Activated naive CD4-positive, alpha-beta T cell treated with Interleukin-2 at 50 U/mL for 16 hours (primary cell): ENCODE measurements at regions not wholly inside any gene's neighbourhood (a gene's known extent, or its start where the extent isn't known, plus 50 kb on each side); places are given as distances from the start of the nearest gene placed in this dataset.
"Not testable (repeated sequence)": the region's sequence is repeated elsewhere in the genome, so short reads cannot be mapped to it uniquely, and the experiment has no call there.

Experiments
- DNase-seq: peaks from one replicate; pipeline ENCODE4 v3.0.0-alpha.2; 2020

DNA sequence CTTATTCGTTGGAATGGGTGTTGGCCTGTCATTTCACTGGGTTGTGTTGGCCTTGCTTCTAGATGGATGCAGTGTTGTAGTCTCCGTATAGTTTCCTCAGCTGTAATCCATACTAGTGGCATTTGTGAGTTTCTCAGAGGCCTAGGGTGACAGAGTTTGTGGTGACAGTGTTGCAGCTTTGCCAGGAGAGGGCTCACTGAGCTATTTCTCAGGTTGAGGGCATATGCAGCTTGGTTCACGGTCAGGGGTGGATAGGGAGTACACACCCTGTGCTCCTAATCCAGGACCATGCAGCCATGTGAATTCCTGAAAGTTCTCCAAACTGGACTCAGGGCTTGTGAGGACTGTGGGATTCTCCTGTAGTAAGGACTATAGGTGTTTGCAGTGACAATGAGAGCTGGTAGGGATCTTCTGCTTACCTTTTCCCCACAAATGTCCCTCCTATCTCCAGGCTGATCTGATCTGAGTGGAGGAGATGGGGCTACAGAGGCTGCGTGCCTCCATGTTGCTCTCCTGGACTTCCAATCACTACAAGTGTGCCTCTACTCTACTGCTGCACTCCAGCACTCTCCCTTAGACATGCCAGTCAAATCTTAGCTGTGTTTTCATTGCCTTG is 229.0 kb downstream of the STK31 start:
- DNase-seq = no peak

DNA sequence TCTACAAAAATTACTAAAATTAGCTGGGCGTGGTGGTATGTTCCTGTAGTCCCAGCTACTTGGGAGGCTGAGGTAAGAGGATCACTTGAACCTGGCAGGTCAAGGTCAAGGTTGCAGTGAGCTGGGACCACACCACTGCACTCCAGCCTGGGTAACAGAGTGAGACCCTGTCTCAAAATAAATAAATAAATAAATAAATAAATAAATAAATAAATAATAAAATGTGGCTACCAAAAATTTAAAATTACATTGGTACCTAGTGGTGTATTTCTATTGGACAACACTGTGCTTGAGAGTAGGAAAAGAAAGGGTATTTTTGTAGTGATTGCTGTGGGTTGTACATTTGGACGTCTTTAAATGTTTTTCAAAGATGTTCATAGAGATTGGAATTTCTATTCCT is 229.7 kb downstream of the STK31 start:
- not testable (repeated sequence) for DNase-seq

DNA sequence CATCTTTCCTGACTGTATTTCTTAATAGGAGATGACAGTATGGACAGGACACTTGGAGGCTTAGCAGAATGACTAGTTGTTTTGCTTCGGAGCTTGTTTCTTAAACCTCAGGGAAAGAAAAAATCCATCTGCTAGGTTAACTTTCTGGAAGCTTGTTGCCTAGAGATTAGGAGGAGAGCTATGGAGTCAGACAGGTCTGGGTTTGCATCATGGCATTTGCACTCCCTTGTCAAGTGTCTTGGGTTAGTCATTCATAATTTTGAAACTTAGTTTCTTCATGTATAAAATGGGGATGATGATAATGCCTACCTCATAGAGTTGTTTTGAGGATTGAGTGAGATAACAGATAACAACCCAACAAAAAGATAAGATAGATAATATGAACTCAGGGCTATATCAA is 231.5 kb downstream of the STK31 start:
- no peak for DNase-seq

DNA sequence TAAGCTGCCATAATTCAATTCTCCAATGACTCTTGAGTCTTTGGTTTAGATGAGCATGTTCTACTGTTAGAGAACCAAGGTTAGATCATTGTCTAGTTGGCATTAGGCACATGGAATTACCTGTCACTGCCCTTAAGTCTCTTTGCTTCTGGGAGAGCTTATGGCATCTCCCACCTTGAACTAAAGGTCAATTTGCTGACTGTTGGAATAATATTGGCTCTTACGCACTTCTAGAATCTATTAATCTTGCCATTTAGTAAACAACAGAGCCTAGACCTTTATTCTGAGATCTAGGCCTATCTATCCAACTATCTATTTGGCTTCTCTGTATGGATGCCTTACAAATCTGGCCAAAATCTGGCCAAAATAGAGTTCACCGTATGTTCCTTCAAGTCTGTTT is 232.0 kb downstream of the STK31 start:
- DNase-seq = no peak

DNA sequence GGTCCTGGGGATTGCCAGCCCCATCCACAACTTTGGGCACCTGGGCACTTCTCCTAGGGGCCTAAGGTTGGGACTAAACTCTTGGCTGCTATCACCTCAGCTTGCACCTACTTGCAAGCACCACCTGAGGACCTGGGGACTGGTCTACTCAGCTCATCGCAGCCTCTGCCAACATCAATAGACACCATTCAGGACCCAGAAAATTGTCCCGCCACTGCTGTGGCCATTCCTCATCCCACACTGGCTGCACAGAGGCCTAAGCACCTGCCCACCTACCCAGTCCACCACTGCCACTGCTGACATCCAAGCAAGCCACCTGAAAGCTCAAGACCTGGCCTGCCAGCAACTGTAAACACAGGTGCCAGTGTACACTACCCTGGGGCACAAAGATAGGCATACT is 234.1 kb downstream of the STK31 start:
- DNase-seq = no peak

DNA sequence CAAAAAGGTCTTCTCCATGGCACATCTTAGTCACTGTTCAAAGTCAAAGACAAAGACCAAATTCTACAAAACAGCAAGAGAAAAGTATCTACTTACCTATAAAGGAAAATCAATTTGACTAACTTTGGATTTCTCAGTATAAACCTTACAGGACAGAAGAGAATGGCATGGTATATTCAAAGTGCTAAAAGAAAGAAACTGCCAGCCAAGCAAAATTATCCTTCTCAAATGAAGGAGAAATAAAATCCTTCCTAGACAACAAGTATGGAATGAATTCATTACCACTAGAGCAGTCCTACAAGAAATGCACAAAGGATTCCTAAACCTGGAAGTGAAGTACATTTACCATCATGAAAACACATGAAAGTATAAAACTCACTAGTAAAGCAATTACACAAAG is 235.5 kb downstream of the STK31 start:
- DNase-seq = no peak

DNA sequence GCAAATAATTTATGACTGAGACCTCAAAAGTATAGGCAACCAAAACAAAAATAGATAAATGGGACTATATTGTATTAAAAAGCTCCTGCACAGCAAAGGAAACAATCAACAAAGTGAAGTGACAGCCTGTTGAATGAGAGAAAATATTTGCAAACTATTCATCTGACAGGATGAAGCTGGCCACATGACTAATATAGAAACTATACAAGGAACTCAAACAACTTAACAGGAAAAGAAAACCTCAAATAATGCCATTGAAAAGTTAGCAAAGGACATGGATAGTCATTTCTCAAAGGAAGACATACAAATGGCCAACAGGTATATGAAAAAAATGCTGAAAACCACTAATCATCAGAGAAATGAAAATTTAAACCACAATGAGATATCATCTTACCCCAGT is 245.1 kb downstream of the STK31 start:
- no peak for DNase-seq

DNA sequence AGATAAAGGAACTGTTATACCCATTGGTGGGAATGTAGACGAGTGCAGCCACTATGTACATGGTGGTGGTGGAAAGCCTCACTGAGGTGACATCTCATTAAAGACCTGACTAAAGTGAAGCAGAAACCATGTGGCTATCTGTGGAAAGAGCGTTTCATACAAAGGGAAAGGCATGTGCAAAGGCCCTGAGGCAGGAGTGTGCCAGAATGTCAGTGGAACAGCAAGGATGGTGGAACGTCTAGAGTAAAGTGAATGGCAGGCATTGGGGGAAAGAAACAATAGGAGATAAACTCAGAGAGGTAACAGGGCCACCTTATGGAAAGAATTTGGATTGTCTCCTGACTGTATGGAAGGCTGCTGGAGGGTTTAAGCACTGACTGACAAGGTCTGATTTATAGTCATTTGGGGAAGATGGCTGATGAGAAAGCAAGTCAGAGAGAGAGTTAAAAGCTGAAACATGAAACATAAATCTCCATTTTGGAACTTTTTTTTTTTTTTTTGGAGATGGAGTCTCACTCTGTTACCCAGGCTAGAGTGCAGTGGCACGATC is 245.7 kb downstream of the STK31 start:
- no peak for DNase-seq

DNA sequence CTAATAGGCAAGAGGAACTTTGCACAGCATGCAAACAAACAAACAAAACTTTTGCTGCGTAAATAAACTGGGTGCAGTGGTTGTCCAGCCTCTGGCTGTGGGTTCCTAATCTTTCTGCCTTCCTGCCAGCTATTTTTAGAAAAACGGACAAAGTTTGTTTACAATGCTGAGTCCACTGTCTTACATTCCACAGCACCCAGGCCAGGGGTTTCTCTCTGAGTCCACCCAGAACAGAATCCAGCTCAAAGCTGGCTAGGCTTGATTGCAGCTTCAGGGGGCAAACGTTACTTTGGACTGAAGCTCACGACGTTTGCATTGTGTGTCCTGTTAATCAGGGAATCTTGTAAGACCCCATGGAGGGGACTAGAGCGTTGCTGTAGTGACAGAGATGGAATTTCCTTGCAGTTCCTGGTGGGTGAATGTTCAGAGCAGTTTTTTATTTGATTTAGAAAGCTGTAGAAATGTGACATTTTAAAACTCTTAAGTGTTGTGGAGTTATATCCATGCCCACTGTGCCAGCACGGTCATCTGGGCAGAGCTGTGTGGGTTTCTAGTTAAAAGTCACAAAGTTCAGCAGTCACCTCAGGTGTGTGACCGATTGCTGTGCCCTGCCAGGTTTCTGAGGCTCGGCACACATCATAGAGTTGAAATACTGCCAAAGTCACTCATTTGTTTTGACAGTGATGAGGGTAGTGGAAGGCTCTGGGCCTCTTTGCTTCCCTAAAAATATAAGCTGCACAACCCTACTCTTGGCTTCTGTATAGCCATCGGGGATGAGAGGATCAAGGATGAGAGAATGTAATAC is 247.0 kb downstream of the STK31 start:
- DNase-seq = no peak

DNA sequence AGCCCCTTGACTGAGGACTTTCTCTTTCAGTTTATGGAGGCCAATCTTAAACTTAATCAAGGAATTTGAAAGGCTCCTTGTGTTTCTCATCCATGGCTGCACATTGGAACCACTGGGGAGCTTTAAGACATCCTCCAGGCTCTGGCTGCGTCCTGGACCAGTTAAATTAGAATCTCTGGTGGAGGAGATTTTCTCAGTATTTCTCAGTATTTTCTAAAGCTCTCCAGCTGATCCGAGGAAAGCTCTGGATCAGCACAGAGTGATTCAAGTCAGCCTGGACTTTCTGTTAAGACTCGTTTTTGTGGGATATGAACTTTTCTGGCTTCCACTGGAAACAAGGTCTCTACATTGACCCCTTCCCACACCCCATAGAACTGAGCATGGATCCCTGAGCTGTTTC is 249.8 kb downstream of the STK31 start:
- DNase-seq = no peak

DNA sequence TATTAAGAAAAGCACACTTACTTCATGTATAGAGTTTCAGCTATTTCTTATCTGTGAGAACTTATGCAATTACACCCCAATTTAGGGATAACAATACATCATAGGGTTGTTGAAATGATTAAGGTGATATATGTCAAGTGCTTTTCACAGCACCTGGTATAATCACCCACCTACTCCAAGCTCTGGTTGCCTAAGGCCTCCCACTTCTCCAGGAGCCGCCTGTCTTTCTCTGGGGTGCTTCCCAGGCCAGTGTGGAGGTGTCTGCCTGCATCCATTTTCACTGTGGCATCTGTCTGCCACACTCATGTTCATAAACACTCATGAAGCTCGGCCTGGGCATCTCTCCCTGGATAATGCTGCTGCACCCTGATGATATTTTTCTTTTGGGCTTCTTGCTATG is 250.3 kb downstream of the STK31 start:
- DNase-seq = no peak

DNA sequence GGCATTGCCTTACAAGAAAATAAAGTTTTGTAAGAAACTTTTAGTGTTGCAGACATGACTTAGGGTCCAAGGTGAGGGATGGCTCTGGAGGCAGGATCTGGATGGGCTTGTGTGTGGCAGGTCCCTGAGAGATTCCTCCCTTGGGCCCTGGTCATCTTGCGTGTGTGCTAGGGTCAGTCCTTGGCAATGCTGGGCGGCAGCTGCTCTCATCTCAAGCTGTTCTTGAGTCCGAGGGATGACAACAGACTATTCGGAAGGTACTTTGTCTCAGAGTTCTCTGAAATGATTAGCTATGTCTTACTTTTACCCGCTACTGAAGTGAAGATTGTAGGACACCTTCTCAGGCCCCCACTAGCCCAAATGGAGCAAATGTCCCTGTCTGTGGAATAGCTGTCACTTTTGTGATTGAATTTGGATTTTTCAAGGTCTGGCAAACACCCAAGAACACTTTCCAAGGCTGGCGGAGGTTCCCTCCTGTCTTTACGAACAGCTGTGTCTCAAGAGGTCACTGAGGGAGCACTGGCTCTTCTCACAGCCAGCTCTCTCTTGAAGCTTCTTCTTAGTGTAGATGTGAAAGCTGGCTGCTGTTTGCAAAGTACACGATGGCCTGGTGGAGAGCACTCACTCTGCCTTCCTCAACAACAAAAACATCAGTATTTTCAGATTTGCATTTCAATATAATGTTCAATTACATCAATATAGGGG is 253.6 kb downstream of the STK31 start:
- no peak for DNase-seq

DNA sequence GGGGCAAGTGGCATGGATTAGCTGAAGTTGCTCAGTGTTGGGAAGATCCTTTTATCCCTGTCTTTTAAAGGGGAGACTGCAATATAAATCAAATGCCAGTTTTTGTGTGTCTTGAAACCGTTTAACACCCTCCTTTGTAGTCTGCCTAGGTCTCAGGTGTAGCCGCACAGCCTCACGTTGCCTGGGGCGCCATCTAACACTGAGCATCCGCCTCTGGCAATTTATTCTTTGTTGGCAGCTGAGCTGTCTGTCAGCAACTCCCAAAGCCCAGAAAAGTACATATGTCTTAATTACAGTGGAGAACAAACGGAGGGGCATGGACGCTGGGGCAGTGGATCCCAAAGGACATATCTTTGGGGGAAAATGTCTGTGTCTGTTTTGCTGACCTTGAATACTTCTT is 254.7 kb downstream of the STK31 start:
- no peak for DNase-seq

DNA sequence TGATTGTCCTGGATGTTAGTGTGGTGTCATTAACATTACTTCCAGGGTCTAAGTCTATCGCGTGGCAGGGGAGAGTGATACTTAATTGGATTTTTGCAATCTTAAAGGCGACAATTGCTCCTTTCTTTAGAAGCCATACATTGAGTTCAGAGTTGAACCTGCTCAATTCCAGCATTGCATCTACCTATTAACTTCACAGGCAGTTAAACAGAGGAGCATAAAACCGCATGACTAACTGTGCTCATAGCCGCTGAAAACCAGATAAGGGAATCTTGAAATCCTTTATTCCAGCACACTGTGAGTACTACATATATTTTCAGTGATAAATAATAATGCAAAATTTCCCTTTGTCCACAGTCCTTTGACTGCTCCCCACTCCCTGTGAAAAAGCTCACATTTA is 255.3 kb downstream of the STK31 start:
- DNase-seq = no peak

DNA sequence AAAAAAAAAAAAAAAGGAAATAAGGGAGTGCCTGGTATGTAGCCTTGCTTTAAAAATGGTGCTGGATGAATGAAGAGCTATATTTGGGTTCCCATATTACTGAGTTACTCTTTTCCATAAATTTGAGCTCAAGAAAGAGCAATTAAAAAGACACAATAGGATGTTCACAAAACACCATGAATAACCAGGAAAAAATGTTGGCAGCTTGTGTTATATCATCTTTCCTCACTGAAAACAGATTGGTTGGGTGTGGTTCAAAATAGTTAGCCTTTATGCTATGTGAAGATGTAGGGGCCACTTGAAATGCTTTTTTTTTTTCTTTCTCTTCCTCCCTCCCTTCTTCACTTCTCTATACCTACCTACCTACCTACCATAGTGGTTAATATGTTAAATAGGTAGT is 256.9 kb downstream of the STK31 start:
- no peak for DNase-seq

DNA sequence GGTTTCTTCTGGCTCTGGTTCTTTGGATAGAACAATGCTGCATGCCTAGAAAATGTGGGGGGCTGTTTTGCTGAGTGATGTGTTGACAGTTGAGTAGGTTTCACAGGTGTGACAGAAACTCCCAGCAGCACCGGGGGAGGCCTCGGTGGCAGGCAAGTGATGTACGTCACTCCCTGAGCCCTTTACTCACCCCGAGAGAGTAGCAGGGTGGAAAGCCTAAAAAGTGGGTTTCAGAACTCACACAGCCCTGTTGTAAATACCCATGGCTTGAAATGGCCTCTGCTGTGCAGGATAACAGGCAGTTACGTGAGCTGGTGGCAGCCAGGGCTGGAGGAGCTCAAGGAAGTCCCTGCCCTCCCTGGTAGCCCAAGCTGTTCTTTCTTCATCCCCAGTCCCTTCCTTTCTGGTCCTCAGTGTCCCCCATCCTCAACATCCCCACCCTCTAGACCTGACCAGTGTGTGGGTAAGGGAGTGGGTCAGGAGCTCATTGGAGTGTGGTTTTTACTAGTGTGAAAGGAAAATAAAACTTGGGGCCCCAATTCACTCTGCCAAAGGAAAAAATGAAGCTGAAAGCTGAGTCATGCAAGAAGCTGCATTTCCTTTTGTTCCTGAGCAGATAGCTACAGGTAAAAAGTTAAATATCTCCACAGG is 258.1 kb downstream of the STK31 start:
- no peak for DNase-seq

DNA sequence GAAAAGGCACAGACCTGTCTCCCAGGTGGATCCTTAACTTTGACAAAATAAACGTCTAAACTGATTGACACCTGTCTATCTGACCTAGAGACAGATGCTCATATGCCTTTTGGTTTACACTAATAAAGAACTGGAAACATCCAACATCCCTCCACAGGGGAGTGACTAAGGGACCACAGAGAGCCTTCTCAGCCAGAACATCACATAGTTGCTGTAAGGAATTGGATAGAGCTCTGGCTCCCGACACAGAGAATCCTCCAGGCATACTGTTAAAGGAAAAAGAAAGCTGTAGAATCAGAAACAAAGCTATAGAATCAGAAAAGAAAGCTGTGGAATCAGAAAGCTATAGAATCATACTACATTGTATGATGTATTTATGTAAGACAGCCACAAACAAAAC is 258.8 kb downstream of the STK31 start:
- DNase-seq = no peak

DNA sequence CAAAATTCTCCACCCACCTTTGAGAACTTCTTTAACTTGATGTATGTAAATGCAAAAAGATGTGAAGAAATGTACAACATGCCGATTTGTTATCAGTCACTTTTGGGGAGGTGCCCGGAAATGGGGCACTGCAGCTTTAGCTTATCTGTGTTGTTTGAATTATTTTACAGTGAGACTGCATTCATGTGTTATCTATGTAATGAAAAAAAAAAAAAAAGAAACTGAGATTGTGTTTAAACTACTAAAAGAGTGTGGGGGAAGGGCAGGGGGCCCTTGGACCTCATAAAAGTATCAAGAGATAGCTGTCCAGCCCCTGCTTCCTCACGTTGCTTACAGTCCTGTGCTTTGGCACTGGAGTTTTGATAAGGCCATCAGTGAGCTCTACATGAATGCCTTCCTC is 259.4 kb downstream of the STK31 start:
- no peak for DNase-seq

DNA sequence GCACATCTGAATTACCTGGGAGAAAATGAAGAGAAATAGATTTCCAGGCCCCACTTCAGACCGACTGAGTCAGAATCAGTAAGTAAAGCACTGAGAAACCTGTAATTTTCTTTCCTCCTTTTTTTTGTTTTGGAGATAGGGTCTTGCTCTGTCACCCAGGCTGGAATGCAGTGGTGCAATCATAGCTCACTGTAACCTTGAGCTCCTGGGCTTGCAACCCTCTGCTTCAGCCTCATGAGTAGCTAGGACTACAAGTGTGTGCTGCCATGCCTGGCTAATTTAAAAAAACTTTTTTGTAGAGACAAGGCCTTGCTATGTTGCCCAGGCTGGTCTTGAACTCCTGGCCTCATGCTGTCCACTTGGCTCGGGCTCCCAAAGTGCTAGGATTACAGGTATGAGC is 260.2 kb downstream of the STK31 start:
- no peak for DNase-seq

DNA sequence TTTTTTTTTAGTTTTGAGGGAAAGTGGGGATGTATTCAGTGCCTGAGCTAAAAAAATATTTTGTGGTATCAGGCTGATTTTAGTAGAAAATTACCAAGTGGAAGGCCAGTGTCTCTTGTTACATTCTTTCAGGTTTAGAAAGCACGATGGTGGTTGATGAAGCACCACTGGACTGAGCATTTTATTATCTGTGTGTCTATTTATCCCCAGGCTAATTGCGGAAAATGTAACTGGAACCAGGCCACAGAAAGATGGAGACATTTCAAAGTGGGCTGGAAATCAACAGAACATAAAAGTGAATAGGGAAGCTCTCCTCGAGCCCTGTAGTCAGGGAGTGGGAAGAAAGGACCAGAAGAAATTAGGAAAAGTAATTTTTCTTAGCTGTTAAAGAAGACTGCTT is 261.0 kb downstream of the STK31 start:
- DNase-seq = no peak

DNA sequence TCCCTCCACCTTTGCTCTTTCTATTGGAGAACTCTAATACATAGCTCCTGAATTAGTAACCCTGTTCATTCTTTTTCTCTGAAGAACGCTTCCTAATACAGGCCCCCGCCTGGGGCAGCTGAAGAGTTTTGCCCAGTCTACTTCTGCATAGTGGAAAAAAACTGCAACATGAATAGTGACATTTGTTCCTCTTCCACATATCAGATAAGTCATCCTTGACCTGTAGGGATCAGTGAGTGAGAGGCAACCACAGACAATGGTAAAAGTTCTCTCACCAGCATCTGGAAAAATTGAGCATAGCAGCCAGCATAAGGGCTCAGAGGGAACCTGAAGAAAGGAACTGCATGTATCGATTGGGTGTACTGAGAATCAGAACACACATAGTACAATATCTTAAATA is 262.0 kb downstream of the STK31 start:
- no peak for DNase-seq

DNA sequence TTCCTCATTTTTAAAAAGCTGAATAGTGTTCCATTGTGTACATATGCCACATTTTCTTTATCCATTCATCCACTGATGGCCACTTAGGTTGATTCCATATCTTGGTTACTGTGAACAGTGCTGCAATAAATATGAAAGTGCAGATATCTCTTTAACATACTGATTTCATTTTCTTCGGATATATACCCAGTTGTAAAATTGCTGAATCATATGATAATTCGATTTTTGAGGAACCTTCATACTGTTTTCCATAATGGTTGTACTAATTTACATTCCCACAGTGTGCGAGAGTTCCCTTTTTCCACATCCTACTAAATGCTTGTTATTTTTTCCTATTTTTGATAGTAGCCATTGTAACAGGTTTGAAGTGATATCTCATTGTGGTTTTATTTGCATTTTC is 263.2 kb downstream of the STK31 start:
- DNase-seq = no peak

DNA sequence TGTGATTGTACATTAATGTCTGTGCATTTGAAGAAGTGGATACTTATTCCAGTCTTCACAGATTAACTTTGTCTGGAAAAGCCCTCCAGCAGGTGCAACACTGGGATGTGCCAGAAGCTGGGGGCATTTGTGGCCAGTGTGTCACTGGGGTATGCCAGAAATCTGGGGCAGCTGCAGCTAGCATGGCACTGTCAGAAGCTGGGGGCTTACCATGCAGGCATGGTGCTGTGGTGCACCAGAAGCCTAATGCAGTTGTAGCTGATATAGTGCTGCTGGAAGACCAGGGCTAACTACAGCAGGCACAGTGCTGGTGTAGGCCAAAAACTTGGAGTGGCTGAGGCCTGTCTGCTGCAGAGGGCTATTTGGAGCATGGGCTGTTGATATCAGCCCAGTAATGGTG is 270.1 kb downstream of the STK31 start:
- no peak for DNase-seq

DNA sequence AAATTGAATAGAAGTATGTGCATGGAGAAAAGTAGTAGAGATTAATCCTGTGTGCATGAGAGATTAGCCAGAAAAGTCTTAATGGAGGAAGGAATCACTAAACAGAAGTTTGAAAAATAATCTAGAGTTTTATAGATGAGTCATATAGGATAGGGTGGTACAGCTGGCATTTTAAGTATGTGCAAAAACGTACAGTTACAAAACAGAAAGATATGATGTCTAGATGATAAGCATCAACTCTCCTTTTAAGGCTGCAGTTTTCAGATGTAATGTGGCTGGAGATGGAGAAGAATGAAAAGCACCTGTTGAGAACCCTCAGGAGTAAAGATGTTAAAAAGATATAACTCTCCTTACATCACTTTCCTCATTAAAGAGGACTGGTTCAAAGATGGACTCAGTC is 271.3 kb downstream of the STK31 start:
- no peak for DNase-seq
